Left ventricle myocardium superior (tissue), 1 donor: ENCODE measurements at regions not wholly inside any gene's neighbourhood (a gene's known extent, or its start where the extent isn't known, plus 50 kb on each side); places are given as distances from the start of the nearest gene placed in this dataset.

ENCODE experiments used
- ATAC-seq: fragments of 200-7000 bp; cut with Tn5 transposase; one replicate; pipeline ENCODE4 v1.9.1; 2020; ENCODE audit warnings: mild to moderate bottlenecking, moderate library complexity
- DNase-seq: peaks from one replicate; pipeline ENCODE4 v3.0.0-alpha.2; 2020
- intact Hi-C: fragments of 100-400 bp; cut with micrococcal nuclease; formaldehyde crosslinking; loops from one replicate; pipeline ENCODE4 v1.11.0; 2022
- donor health status: DM: no; HTN: yes; CAD: no; lungs with severe emphysema.

- intact Hi-C loops = no loop called here
- DNase-seq (no peak), ATAC-seq (no peak)
Measured at GRCh38 chr16:35733278-35733965, 2274.0 kb downstream of the TP53TG3F start.

- intact Hi-C loops = no loop called here
- DNase-seq (no peak), ATAC-seq (no peak)
Measured at GRCh38 chr16:35733971-35734702, 2274.7 kb downstream of the TP53TG3F start.

- intact Hi-C loops = no loop called here
- ATAC-seq (no peak), DNase-seq (no peak)
Measured at GRCh38 chr16:35734728-35735402, 2275.5 kb downstream of the TP53TG3F start.

- no peak for ATAC-seq
- no peak for DNase-seq
Measured at GRCh38 chr16:35735403-35736251, 2276.2 kb downstream of the TP53TG3F start.

GRCh38 chr16:35736546-35736945 lies 2277.1 kb downstream of the TP53TG3F start:
- intact Hi-C loops = no loop called here
- ATAC-seq = no peak

More at GRCh38 chr16:35735403-35736251, 2276.2 kb downstream of the TP53TG3F start:
- intact Hi-C loops = no loop called here

GRCh38 chr16:35737076-35737475 lies 2277.7 kb downstream of the TP53TG3F start:
- intact Hi-C loops = no loop called here
- ATAC-seq = no peak
- DNase-seq = no peak

More at GRCh38 chr16:35736546-35736945, 2277.1 kb downstream of the TP53TG3F start:
- no peak for DNase-seq

- ATAC-seq (no peak), DNase-seq (no peak)
- intact Hi-C loops = no loop called here
Measured at GRCh38 chr16:35741546-35741945, 2282.1 kb downstream of the TP53TG3F start.

GRCh38 chr16:35743101-35743692 lies 2283.8 kb downstream of the TP53TG3F start:
- DNase-seq (no peak), ATAC-seq (no peak)
- intact Hi-C loops = no loop called here

- intact Hi-C loops = no loop called here
- ATAC-seq (no peak), DNase-seq (no peak)
Measured at GRCh38 chr16:35744084-35744483, 2284.7 kb downstream of the TP53TG3F start.

- ATAC-seq (no peak), DNase-seq (no peak)
- intact Hi-C loops = no loop called here
Measured at GRCh38 chr16:35744726-35745125, 2285.3 kb downstream of the TP53TG3F start.

- ATAC-seq (no peak), DNase-seq (no peak)
- intact Hi-C loops = no loop called here
Measured at GRCh38 chr16:35745191-35745590, 2285.8 kb downstream of the TP53TG3F start.

GRCh38 chr16:35745821-35746248 lies 2286.4 kb downstream of the TP53TG3F start:
- intact Hi-C loops = no loop called here
- no peak for DNase-seq
- no peak for ATAC-seq

GRCh38 chr16:35746281-35746962 lies 2287.0 kb downstream of the TP53TG3F start:
- intact Hi-C loops = no loop called here
- no peak for ATAC-seq
- DNase-seq = no peak

GRCh38 chr16:35746963-35747657 lies 2287.7 kb downstream of the TP53TG3F start:
- intact Hi-C loops = no loop called here
- DNase-seq (no peak), ATAC-seq (no peak)

GRCh38 chr16:35747658-35748455 lies 2288.4 kb downstream of the TP53TG3F start:
- DNase-seq = no peak
- no peak for ATAC-seq
- intact Hi-C loops = no loop called here

GRCh38 chr16:35748621-35749252 lies 2289.3 kb downstream of the TP53TG3F start:
- no peak for ATAC-seq
- intact Hi-C loops = no loop called here
- DNase-seq = no peak
